H1 (cell line): ENCODE measurements at regions not wholly inside any gene's neighbourhood (a gene's known extent, or its start where the extent isn't known, plus 50 kb on each side); places are given as distances from the start of the nearest gene placed in this dataset.

Experiments used
- E2F6 ChIP-seq: IDR thresholded peaks from 2 replicates; pipeline ENCODE4 v1.6.1; 2012; ENCODE audit warnings: inconsistent platforms
- GTF2F1 ChIP-seq: IDR thresholded peaks from 2 replicates; pipeline ENCODE4 v1.6.1; 2012; ENCODE audit warnings: low read depth, low read length, improper control_type of control experiment, borderline replicate concordance
- JUND ChIP-seq: IDR thresholded peaks from 2 replicates; pipeline ENCODE4 v1.6.1; 2011; ENCODE audit warnings: mild to moderate bottlenecking, improper control_type of control experiment, low read length
- RAD21 ChIP-seq, 2 experiments: IDR thresholded peaks in 1 of 2; conservative IDR thresholded peaks in 1 of 2; 2 replicates each; pipeline ENCODE4 v1.6.1; 2011; ENCODE audit warnings: low read depth in 2 of 2, low read length in 2 of 2, improper control_type of control experiment in 1 of 2, inconsistent platforms in 1 of 2, mild to moderate bottlenecking in 1 of 2, moderate library complexity in 1 of 2
- SIX5 ChIP-seq: IDR thresholded peaks from 2 replicates; pipeline ENCODE4 v1.6.1; 2011; ENCODE audit warnings: mild to moderate bottlenecking, low read depth, low read length

GRCh38 chr14:42782754-42783153, 1176.1 kb downstream of the LRFN5 start (continued):
- TF ChIP-seq E2F6, result no peak
- no peak for TF ChIP-seq RAD21 (IDR thresholded peaks at IDR 0.05 in 1 of 2, conservative IDR thresholded peaks at IDR 0.05 in 1 of 2; ENCODE audit: low read depth in 2 of 2, low read length in 2 of 2)
- no peak for TF ChIP-seq GTF2F1
- no peak for TF ChIP-seq SIX5
- no peak for TF ChIP-seq JUND
